ENCODE measurements at regions not wholly inside any gene's neighbourhood (a gene's known extent, or its start where the extent isn't known, plus 50 kb on each side); places are given as distances from the start of the nearest gene placed in this dataset.

- no peak for TF ChIP-seq SIRT6 (IDR thresholded peaks at IDR 0.05; ENCODE audit: low read length)
- no peak for TF ChIP-seq SP2 (IDR thresholded peaks at IDR 0.05; ENCODE audit: low read length)
- no peak for TF ChIP-seq TEAD4 (IDR thresholded peaks at IDR 0.05; ENCODE audit: low read depth, low read length)
- TF ChIP-seq CHD1 (IDR thresholded peaks at IDR 0.05; ENCODE audit: low read depth, low read length), result no peak
- TF ChIP-seq NANOG (IDR thresholded peaks at IDR 0.05; ENCODE audit: insufficient read depth, low read depth, low read length, poor library complexity, severe bottlenecking), result no peak
Observed at GRCh38 chr17:73976147-73976546, 227.3 kb upstream of the RPL38 start (continued).
